Endothelial cell of umbilical vein (primary cell): ENCODE measurements at regions not wholly inside any gene's neighbourhood (a gene's known extent, or its start where the extent isn't known, plus 50 kb on each side); places are given as distances from the start of the nearest gene placed in this dataset.

ENCODE experiments used
- BruUV-seq: library from RNA; stranded (reverse); fragments of 400-500 nt; replicated peaks from 2 replicates; lab custom pipeline; 2021; lab: Mats Ljungman, UMichigan
- CTCF ChIA-PET: fragments of 300-600, 350-600 bp; sonication (Branson Sonifier 250); formaldehyde crosslinking; loops from one replicate; lab custom pipeline; 2021; ENCODE audit warnings: antibody characterized with exemption, inconsistent platforms; lab: Charles Lee
- POLR2A ChIA-PET: fragments of 300-600, 350-600 bp; sonication (Branson Sonifier 250); formaldehyde crosslinking; loops from one replicate; lab custom pipeline; 2021; ENCODE audit warnings: antibody characterized with exemption, inconsistent platforms; lab: Charles Lee
- DNase-seq: peaks from one replicate; pipeline ENCODE4 v3.0.0-alpha.2; 2011; ENCODE audit warnings: low read depth, low spot score
- FAIRE-seq: peaks from 2 replicates; lab custom pipeline; 2011; peaks lifted over from hg19 to GRCh38; lab: Jason Lieb, UNC
- H2AFZ ChIP-seq: 2 replicates; pipeline ENCODE4 v1.6.0; 2012; ENCODE audit warnings: low read depth, low read length, control low read depth, inconsistent platforms
- H3K27ac ChIP-seq: 2 replicates; pipeline ENCODE4 v1.5.1; 2011; ENCODE audit warnings: low read depth, mild to moderate bottlenecking, control low read depth, low read length, moderate library complexity; ENCODE audit not compliant: insufficient read depth
- H3K27me3 ChIP-seq, 2 experiments: 2 replicates each; pipeline versions ENCODE4 v1.6.0 to v1.6.1; 2011; ENCODE audit warnings: low read length in 2 of 2, mixed read lengths in 1 of 2; ENCODE audit not compliant: control insufficient read depth in 2 of 2, insufficient read depth in 2 of 2
- H3K36me3 ChIP-seq, 2 experiments: 2 replicates in 1 of 2; 3 replicates in 1 of 2; pipeline ENCODE4 v1.5.1; 2011; ENCODE audit warnings: low read length in 2 of 2, mild to moderate bottlenecking in 1 of 2, moderate library complexity in 1 of 2; ENCODE audit not compliant: control insufficient read depth in 2 of 2, insufficient read depth in 2 of 2; ENCODE audit errors: extremely low read depth in 1 of 2
- H3K4me1 ChIP-seq: 3 replicates; pipeline ENCODE4 v1.5.1; 2011; ENCODE audit warnings: mild to moderate bottlenecking, low read length; ENCODE audit not compliant: control insufficient read depth, insufficient read depth; ENCODE audit errors: extremely low read depth
- H3K4me2 ChIP-seq: 2 replicates; pipeline ENCODE4 v1.6.1; 2011; ENCODE audit warnings: low read length, control low read depth, mixed read lengths; ENCODE audit not compliant: insufficient read depth
- H3K4me3 ChIP-seq, 3 experiments: fragments of 200-600 bp in 1 of 3; sonication (generic), shearing (Covaris generic) in 1 of 3; replicated peaks in 1 of 3; 2 replicates each; pipeline ENCODE4 v1.5.1; 2011 to 2016; ENCODE audit warnings: control low read depth in 3 of 3, low read length in 3 of 3, mild to moderate bottlenecking in 2 of 3, inconsistent platforms in 1 of 3, low read depth in 1 of 3, moderate library complexity in 1 of 3; ENCODE audit not compliant: insufficient read depth in 1 of 3
- H3K79me2 ChIP-seq: 2 replicates; pipeline ENCODE4 v1.6.0; 2012; ENCODE audit warnings: low read length, inconsistent platforms; ENCODE audit not compliant: control insufficient read depth, insufficient read depth
- H3K9ac ChIP-seq: replicated peaks from 2 replicates; pipeline ENCODE3; 2011; ENCODE audit warnings: low read length, control low read depth; ENCODE audit not compliant: insufficient read depth; ENCODE audit errors: extremely low read depth
- H3K9me1 ChIP-seq: replicated peaks from 3 replicates; pipeline ENCODE4 v1.6.0; 2011; ENCODE audit warnings: mild to moderate bottlenecking, low read length; ENCODE audit not compliant: control insufficient read depth, insufficient read depth; ENCODE audit errors: extremely low read depth
- H3K9me3 ChIP-seq: replicated peaks from 2 replicates; pipeline ENCODE4 v1.5.1; 2012; ENCODE audit warnings: low read length, inconsistent platforms; ENCODE audit not compliant: control insufficient read depth, insufficient read depth
- H4K20me1 ChIP-seq: replicated peaks from 2 replicates; pipeline ENCODE3; 2011; ENCODE audit warnings: mild to moderate bottlenecking, low read length; ENCODE audit not compliant: control insufficient read depth, insufficient read depth; ENCODE audit errors: extremely low read depth
- EZH2 ChIP-seq: IDR thresholded peaks from 2 replicates; pipeline ENCODE4 v1.6.1; 2012; ENCODE audit warnings: borderline replicate concordance, low read depth, mild to moderate bottlenecking, moderate library complexity, low read length, inconsistent platforms; ENCODE audit not compliant: severe bottlenecking
- FOS ChIP-seq: IDR thresholded peaks from 2 replicates; pipeline ENCODE4 v1.6.1; 2011; ENCODE audit warnings: mild to moderate bottlenecking, low read length, moderate library complexity, borderline replicate concordance; ENCODE audit not compliant: insufficient read depth
- GATA2 ChIP-seq: IDR thresholded peaks from 2 replicates; pipeline ENCODE4 v1.7.0; 2011; ENCODE audit warnings: low read depth, mild to moderate bottlenecking, moderate library complexity, mixed read lengths, low read length; ENCODE audit not compliant: insufficient read length, insufficient read depth
- JUN ChIP-seq: IDR thresholded peaks from 2 replicates; pipeline ENCODE4 v1.6.1; 2011; ENCODE audit warnings: borderline replicate concordance, low read depth; ENCODE audit not compliant: insufficient read length, insufficient read depth
- MYC ChIP-seq: IDR thresholded peaks from one replicate; pipeline ENCODE4 v1.6.1; 2011; ENCODE audit warnings: mild to moderate bottlenecking, low read depth, low read length
- POLR2A ChIP-seq: IDR thresholded peaks from 2 replicates; pipeline ENCODE4 v1.6.1; 2012; ENCODE audit warnings: low read depth, mild to moderate bottlenecking, control low read depth, low read length
- POLR2AphosphoS5 ChIP-seq: IDR thresholded peaks from 2 replicates; pipeline ENCODE4 v1.6.1; 2012; ENCODE audit warnings: low read depth, mild to moderate bottlenecking, control low read depth, low read length, moderate library complexity; ENCODE audit not compliant: insufficient read depth
- dilution Hi-C: fragments of 300-500 bp; cut with MboI; formaldehyde crosslinking; loops from one replicate; pipeline ENCODE4 v1.15.0; 2019; ENCODE audit warnings: low sequenced_read_pairs; ENCODE audit not compliant: extremely low pct_ligation_motif_present
- intact Hi-C: fragments of 100-400 bp; cut with micrococcal nuclease; formaldehyde crosslinking; loops from one replicate; pipeline ENCODE4 v1.10.0; 2022
- TF ChIP-seq, protein P1 (sequence below): IDR thresholded peaks from 2 replicates; pipeline ENCODE4 v1.6.1; 2011; ENCODE audit not compliant: insufficient read depth, insufficient read length
- TF ChIP-seq, protein P2 (sequence below), 2 donors: IDR thresholded peaks; 1 replicate in 1 of 2; 2 replicates in 1 of 2; pipeline ENCODE4 v1.5.1; 2011; ENCODE audit warnings: low read length in 2 of 2, mild to moderate bottlenecking in 2 of 2, moderate library complexity in 2 of 2, control low read depth in 1 of 2, inconsistent platforms in 1 of 2, low read depth in 1 of 2; ENCODE audit not compliant: insufficient read depth in 1 of 2; ENCODE audit errors: extremely low read depth in 1 of 2

GRCh38 chrX:36859231-36859630 lies 148.9 kb upstream of the FAM47C start:
- Histone ChIP-seq H3K4me1 (no peaks in the 10 kb centered on the region), H2AFZ (no peak overlapping the region), H3K9ac (no peak overlapping the region), H3K9me1 (no peaks in the 10 kb centered on the region), H3K9me3 (no peaks in the 10 kb centered on the region), H3K4me3 (no peak overlapping the region), H3K27me3 (no peaks in the 10 kb centered on the region), H3K27ac (no peak overlapping the region), H4K20me1 (no peaks in the 10 kb centered on the region), H3K79me2 (no peaks in the 10 kb centered on the region), H3K4me2 (no peak overlapping the region), H3K36me3 (no peaks in the 10 kb centered on the region)
- no peak for FAIRE-seq
- ChIA-PET POLR2A (no interaction called here), CTCF (no interaction called here)
- dilution Hi-C loops (no loop called here), intact Hi-C loops (no loop called here)
- TF ChIP-seq JUN (no peak), EZH2 (no peak), POLR2AphosphoS5 (no peak), MYC (no peak), GATA2 (no peak), POLR2A (no peak), FOS (no peak)
- TF ChIP-seq, protein P1, sequence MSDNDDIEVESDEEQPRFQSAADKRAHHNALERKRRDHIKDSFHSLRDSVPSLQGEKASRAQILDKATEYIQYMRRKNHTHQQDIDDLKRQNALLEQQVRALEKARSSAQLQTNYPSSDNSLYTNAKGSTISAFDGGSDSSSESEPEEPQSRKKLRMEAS = no peak
- TF ChIP-seq, protein P2, sequence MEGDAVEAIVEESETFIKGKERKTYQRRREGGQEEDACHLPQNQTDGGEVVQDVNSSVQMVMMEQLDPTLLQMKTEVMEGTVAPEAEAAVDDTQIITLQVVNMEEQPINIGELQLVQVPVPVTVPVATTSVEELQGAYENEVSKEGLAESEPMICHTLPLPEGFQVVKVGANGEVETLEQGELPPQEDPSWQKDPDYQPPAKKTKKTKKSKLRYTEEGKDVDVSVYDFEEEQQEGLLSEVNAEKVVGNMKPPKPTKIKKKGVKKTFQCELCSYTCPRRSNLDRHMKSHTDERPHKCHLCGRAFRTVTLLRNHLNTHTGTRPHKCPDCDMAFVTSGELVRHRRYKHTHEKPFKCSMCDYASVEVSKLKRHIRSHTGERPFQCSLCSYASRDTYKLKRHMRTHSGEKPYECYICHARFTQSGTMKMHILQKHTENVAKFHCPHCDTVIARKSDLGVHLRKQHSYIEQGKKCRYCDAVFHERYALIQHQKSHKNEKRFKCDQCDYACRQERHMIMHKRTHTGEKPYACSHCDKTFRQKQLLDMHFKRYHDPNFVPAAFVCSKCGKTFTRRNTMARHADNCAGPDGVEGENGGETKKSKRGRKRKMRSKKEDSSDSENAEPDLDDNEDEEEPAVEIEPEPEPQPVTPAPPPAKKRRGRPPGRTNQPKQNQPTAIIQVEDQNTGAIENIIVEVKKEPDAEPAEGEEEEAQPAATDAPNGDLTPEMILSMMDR (IDR thresholded peaks at IDR 0.05; ENCODE audit: extremely low read depth in 1 of 2, insufficient read depth in 1 of 2, low read depth in 1 of 2, low read length in 2 of 2) = no peak
- BruUV-seq = no TSS peak
- DNase-seq = no peak
